Activated CD4-positive, CD25-positive, alpha-beta regulatory T cell (primary cell): ENCODE measurements at regions not wholly inside any gene's neighbourhood (a gene's known extent, or its start where the extent isn't known, plus 50 kb on each side); places are given as distances from the start of the nearest gene placed in this dataset.

Experiments used
- DNase-seq, 4 experiments: peaks; one replicate each; lab custom pipeline; 2025; lab: John Stamatoyannopoulos, UW

DNA sequence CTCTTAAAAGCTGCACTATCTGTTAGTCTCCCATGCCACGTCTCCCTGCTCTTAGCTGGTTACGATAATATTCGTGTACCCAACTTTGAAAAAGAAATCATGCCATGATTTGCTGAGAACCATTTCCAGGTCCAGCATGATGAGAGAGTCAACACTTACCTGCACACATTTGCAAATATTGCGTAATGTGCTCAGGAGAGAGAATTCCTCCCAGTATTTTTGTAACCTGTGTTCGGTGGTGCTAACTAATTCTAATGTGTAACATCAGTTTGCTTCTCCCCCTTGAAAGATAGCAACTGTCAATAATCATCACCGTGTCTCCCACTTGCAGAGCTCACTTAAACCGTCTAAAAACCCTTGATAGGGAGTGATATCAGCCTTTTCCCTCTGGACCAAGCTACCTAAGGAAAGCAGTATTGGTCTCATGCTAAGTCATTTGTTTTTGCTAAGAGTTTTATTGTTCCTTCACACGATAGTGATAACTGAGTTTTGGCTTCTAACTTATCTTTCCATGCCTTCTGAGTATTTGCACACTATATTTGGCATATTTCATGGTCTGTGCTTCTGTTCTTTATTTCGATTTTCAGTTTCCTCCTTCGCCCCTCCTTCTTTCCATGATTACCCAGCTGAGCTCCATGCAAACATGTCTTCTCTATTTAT, 61.1 kb upstream of the IRF2BP2 start:
- no peak for DNase-seq

GRCh38 chr1:234669499-234669898, 59.5 kb upstream of the IRF2BP2 start:
- DNase-seq = no peak

DNA sequence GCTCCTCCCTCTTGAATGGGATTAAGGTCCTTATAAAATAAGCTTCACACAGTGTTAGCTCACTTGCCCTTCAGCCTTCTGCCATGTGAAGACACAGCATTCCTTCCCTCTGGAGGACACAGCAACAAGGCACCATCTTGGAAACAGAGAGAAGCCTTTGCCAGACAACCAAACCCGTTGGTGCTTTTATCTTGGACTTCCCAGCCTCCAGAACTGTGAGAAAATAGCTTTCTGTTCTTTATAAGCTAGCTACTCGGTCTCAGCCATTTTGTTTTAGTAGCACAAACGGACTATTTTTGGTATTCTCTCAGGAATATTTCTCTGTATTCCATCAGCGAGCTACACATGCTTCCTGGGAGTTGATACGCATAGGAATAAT, 58.6 kb upstream of the IRF2BP2 start:
- no peak for DNase-seq

- DNase-seq = no peak
Measured at GRCh38 chr1:234667600-234668576, 57.9 kb upstream of the IRF2BP2 start.

DNA sequence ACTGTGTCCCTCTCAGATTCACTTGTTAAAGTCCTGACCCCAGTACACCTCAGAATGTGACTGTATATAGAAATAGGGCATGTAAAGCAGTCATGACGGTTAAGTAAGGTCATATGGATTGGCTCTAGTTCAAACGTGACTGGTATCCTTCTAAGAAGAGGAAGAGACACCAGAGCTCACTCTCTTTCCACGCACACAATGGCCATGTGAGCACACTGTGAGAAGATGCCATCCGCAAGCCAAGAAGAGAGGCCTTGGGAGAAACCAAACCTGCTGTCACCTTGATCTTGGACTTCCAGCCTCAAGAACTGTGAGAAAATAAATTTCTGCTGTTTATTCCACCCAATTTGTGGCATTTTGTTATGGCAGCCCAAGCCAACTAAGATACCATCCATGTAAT, 56.8 kb upstream of the IRF2BP2 start:
- no peak for DNase-seq

DNA sequence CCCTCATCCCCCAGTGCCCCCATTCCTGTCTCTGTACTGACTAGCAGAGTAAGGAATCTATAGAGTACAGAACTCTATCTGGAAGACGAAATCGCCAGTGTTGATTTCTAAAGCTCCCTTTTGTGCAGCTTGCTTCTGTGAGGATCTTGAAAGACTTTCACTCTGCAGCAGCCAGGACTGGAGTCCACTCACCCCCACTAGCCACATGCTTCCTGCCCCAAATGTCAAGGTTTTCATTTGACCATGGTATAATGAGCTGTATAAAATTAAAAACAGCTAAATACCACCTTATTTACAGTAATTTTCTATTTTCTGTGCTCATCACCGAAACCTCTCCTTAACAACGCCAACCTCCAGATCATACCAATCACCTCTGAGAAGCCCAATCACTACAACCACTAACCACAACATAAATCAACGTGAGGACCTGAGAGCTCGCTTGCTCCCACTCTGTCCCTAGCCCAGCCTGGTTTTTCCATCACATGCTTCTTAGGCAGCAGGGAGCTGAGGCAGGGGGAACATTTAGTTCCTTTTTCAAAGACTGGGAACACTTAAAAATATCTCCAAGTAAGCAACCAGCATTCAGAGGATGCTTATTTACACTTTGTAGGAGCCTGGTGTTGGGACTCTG, 56.1 kb upstream of the IRF2BP2 start:
- DNase-seq = no peak

DNA sequence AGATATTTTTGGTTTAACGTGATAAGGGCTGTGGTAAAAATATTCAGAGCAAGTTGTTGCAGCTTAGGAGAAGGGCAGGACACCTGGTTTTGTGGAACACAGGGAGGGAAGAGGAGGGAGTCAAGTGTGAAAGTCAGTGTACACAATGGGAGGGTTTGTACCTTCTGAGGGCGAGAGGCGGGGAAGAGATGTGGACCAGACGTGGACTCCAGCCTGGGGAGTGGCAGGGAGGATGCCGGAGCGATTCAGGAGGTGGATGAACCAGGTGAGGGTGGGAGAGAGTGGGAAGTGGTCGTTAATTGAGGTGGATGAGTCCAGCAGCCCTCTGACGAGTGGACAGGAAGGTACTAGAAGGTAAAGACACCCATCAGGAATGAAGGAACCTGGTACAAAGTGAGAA, 52.2 kb upstream of the IRF2BP2 start:
- DNase-seq = no peak

GRCh38 chr1:234661317-234661928, 51.4 kb upstream of the IRF2BP2 start:
- DNase-seq = no peak

GRCh38 chr1:234660536-234661316, 50.7 kb upstream of the IRF2BP2 start:
- DNase-seq = no peak
